ENCODE measurements at regions not wholly inside any gene's neighbourhood (a gene's known extent, or its start where the extent isn't known, plus 50 kb on each side); places are given as distances from the start of the nearest gene placed in this dataset.
A peak's percentile ranks its signal among the peaks of the same experiment; 100 is the strongest.
"Not testable (repeated sequence)": the region's sequence is repeated elsewhere in the genome, so short reads cannot be mapped to it uniquely, and the experiment has no call there.

- DNase-seq (ENCODE audit: low read depth in 4 of 4, low spot score in 3 of 4): no peak
Observed at GRCh38 chr4:183812567-183812966, 92.5 kb upstream of the STOX2 start.

- DNase-seq (ENCODE audit: low read depth in 4 of 4, low spot score in 3 of 4): no peak
Observed at GRCh38 chr4:183814461-183814860, 90.6 kb upstream of the STOX2 start.

DNA sequence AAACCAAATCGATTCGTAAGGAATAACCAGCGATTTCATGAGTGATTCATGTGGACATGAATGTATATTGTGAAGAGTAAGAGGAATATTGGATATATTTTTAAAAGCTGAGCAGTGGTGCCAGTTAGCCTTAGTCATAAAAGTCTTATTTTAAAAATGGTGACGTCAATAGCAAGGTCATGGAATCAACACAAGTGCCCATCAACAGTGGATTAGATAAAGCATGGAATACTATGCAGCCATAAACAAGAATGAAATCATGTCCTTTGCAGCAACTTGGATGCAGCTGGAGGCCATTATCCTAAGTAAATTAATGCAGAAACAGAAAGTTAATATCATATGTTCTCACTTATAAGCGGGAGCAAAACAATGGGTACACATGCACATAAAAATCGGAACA is 89.0 kb upstream of the STOX2 start:
- DNase-seq (ENCODE audit: low read depth in 4 of 4, low spot score in 3 of 4): no peak

DNA sequence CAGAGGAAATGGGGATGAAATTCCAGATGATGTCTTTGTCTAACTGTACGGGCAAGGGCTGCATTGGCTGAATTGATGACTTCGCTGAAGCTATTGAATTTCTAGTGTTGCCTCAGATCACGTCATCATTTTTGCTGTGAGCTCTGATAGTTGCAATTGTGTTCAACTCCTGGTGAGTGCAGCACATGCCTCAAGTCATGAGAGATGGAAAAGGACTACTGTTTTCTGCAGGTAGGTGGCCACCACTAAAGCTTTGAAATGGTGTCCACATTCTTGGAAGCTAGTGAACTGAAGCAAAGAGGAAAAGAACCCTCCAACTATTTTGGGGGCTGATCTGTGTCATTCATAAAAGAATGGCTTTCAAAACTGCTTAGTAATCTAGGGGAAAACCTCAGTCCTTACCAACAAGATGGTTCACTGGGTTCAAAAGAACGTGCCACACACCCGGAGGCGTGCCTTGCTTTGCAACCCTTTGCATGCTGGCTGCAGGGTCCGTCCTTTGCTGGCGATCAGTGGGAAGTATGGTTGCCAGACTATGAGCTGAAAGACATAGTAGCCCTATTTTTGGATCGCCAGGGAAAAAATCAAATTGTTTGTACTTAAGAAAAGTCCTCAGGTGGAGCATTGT is 88.1 kb upstream of the STOX2 start:
- no peak for DNase-seq (ENCODE audit: low read depth in 4 of 4, low spot score in 3 of 4)

- DNase-seq (ENCODE audit: low read depth in 4 of 4, low spot score in 3 of 4): not testable (repeated sequence)
Observed at GRCh38 chr4:183818591-183818990, 86.5 kb upstream of the STOX2 start.

- no peak for DNase-seq (ENCODE audit: low read depth in 4 of 4, low spot score in 3 of 4)
Observed at GRCh38 chr4:183821076-183821853, 83.8 kb upstream of the STOX2 start.

DNA sequence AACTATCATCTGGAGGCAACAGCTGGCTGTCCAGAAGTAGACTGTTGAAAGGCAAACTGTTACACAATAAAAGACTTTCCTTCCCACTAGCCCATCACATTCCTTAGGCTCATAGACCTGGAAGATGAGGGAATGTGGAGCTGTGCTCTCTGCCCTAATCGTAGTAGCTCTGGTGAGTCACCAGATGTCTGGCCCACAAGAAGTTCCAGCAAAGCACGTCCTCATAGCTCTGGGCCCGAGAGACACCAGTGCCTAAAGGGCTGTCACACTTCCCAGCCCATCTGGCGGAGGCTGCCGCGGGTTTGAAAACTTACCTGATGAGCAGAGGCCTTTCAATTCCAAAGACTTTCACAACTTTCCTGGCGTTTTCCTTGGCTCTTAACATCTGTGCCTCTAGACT is 81.7 kb upstream of the STOX2 start:
- no peak for DNase-seq (ENCODE audit: low read depth in 4 of 4, low spot score in 3 of 4)

- no peak for DNase-seq (ENCODE audit: low read depth in 4 of 4, low spot score in 3 of 4)
Observed at GRCh38 chr4:183825346-183825745, 79.8 kb upstream of the STOX2 start.

DNA sequence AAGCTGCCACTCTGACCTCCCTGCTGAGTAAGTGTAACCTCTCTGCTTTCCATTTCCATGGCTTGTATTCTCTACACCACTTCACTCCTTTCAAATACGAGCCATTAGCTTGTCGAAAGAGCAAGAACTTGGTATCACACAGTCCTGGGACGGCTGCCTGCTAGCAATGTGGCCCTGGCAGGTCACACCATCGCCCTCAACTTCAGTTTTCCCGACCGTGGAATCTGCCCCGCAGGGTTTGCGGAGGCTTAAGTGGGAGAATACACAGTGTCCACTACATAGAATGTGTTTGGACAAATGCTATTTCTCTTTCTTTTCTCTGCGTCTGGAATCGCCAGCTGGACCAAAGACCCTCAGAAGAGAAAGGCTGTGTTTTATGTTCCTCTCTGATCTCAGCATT is 78.6 kb upstream of the STOX2 start:
- DNase-seq (ENCODE audit: low read depth in 4 of 4, low spot score in 3 of 4): no peak

GRCh38 chr4:183828125-183828524 is 77.0 kb upstream of the STOX2 start:
- DNase-seq (ENCODE audit: low read depth in 4 of 4, low spot score in 3 of 4): no peak

DNA sequence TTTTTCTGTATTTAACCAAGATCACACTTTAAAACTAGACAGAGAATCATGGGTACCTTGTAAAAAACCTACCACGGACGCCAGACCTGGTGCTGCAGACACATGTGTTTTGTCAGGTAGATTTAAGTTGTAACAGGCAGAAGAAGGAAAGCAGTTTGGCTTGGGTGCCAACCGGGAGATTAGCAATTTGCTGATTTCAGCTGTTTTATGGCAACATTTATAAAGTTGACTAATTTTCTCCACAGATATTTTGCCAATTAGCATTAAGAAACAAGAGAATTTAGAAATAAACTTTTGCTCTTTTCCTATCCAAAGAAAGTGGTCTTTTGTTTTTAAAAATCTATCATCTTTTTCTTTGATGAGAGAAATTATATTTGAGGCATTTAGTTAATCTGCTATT is 76.3 kb upstream of the STOX2 start:
- DNase-seq (ENCODE audit: low read depth in 4 of 4, low spot score in 3 of 4): no peak

- no peak for DNase-seq (ENCODE audit: low read depth in 4 of 4, low spot score in 3 of 4)
Observed at GRCh38 chr4:183830438-183830985, 74.6 kb upstream of the STOX2 start.

GRCh38 chr4:183831026-183831446 is 74.1 kb upstream of the STOX2 start:
- no peak for DNase-seq (ENCODE audit: low read depth in 4 of 4, low spot score in 3 of 4)

GRCh38 chr4:183831683-183832082 is 73.4 kb upstream of the STOX2 start:
- no peak for DNase-seq (ENCODE audit: low read depth in 4 of 4, low spot score in 3 of 4)

DNA sequence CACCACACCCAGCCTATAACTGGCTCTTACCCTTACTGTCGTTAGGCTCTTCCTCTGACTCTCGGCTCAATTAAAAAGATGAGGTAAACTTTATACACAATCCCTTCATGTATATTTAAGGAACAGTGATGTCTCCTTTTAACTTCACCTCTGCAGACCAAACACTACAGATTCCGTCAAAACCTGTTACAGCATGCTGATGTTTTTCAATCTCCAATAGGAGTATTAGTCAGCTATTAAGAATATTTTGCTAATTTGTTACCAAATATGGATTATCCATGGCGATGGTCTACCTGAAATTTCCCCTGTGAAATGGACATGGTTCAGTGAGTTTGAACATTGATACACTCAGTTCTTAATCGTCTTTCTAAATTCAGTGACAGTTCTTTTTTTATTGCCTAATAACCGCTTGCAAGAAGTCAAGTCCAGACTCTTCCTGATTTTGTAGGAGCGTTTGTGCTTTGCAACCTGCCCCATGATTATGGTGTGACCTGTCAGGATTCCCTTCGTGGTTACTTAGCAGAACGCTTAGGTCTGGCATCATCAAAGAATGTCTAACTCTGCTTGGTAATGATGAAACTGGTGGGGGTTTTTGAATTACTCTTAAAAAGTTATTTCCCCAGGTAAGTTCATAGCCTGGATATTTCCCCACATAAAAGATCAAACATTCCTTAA is 72.2 kb upstream of the STOX2 start:
- DNase-seq (ENCODE audit: low read depth in 4 of 4, low spot score in 3 of 4): no peak

DNA sequence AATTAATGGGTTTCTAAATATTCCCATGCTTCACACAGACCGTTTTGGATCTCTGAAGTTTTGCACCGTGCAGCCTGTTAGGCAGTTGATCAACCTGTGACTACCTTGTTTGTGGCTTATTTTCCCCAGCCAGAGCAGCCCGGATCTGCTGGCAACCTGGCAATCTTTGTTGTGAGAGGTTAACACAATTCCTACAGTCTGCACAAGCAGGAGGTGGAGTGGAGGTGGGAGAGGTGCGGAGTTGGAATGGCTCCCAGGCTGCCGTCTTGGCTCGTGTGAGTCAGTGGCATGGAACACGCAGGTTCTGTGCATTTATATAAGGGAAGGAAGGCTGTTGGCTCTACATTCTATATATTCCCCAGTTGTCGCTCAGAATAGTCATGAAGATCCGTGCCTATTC is 70.9 kb upstream of the STOX2 start:
- DNase-seq (ENCODE audit: low read depth in 4 of 4, low spot score in 3 of 4): no peak

GRCh38 chr4:183837222-183837621 is 67.9 kb upstream of the STOX2 start:
- DNase-seq (ENCODE audit: low read depth in 4 of 4, low spot score in 3 of 4): no peak

DNA sequence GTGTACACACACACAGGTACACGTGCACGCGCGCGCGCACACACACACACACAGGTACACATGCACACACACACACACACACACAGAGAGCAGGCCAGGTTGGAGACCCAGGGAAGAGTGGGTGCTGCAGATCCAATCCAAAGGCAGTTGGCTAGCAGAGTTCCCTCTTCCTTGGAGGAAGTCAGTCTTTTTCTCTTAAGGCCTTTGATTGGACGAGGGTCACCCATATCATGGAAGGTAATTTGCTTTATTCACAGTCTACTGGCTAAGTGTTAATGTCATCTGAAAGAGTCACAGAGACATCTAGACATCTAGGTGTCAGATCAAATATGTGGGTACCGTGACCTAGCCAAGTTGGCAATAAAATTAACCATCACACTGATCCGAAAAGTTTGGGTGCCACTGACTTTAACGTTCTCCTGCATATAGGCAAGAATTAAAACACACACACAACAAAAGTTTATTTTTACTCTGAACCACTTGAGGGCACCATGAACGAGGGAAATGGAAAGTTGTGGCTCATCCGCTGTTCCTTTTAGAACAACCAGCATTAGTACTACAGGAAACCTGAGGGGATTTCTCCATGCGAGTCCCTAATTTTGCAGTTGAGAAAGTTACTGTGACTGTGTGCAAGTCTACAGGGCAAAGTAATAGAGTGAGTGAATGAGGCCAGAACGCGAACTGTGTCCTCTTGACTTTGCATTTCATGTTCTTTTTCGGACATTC is 66.0 kb upstream of the STOX2 start:
- no peak for DNase-seq (ENCODE audit: low read depth in 4 of 4, low spot score in 3 of 4)

- peak; percentile 60 to 77 (median 72) for DNase-seq (ENCODE audit: low read depth in 4 of 4, low spot score in 3 of 4)
Observed at GRCh38 chr4:183840311-183840710, 64.8 kb upstream of the STOX2 start.

- DNase-seq (ENCODE audit: low read depth in 4 of 4, low spot score in 3 of 4): no peak
Observed at GRCh38 chr4:183841001-183841400, 64.1 kb upstream of the STOX2 start.

GRCh38 chr4:183842129-183842528 is 63.0 kb upstream of the STOX2 start:
- DNase-seq (ENCODE audit: low read depth in 4 of 4, low spot score in 3 of 4): no peak
